SU-DHL-6 (cell line): ENCODE measurements at regions not wholly inside any gene's neighbourhood (a gene's known extent, or its start where the extent isn't known, plus 50 kb on each side); places are given as distances from the start of the nearest gene placed in this dataset.

Source experiments
- H2AFZ ChIP-seq: fragments of 200-600 bp; sonication (generic); 2 replicates; pipeline ENCODE4 v1.6.1; 2014; ENCODE audit warnings: low read depth, mild to moderate bottlenecking, moderate library complexity, mixed read lengths, antibody characterized with exemption, low read length; ENCODE audit not compliant: severe bottlenecking
- H3F3A ChIP-seq: fragments of 200-600 bp; shearing (Covaris generic); 2 replicates; pipeline ENCODE4 v1.6.0; 2016; ENCODE audit warnings: antibody characterized with exemption, mild to moderate bottlenecking; ENCODE audit not compliant: insufficient read depth
- H3K27ac ChIP-seq: fragments of 200-600 bp; sonication (generic); 2 replicates; pipeline ENCODE4 v1.5.1; 2016; ENCODE audit warnings: low read depth, mild to moderate bottlenecking, low read length, moderate library complexity, mixed read lengths
- H3K27me3 ChIP-seq: fragments of 200-600 bp; sonication (generic), shearing (Covaris generic); 2 replicates; pipeline ENCODE4 v1.6.0; 2014; ENCODE audit warnings: mild to moderate bottlenecking, low read length
- H3K36me3 ChIP-seq: fragments of 200-600 bp; sonication (generic); 2 replicates; pipeline ENCODE4 v1.6.1; 2014; ENCODE audit warnings: mild to moderate bottlenecking, low read length, mixed read lengths
- H3K4me2 ChIP-seq: fragments of 300-600, 200-600 bp; shearing (Covaris generic), sonication (generic); 2 replicates; pipeline ENCODE4 v1.6.0; 2014; ENCODE audit warnings: low read length, low read depth, mild to moderate bottlenecking; ENCODE audit not compliant: poor library complexity, severe bottlenecking
- H3K4me3 ChIP-seq: fragments of 200-600 bp; sonication (generic); 2 replicates; pipeline ENCODE4 v1.5.1; 2014; ENCODE audit warnings: antibody characterized with exemption, low read length, mild to moderate bottlenecking, mixed read lengths; ENCODE audit not compliant: insufficient read depth, poor library complexity, severe bottlenecking
- H3K79me2 ChIP-seq: fragments of 200-600 bp; sonication (generic); 2 replicates; pipeline ENCODE4 v1.6.1; 2014; ENCODE audit warnings: mild to moderate bottlenecking, low read length, moderate library complexity; ENCODE audit not compliant: insufficient read depth
- H3K9ac ChIP-seq: fragments of 200-600 bp; sonication (generic); 2 replicates; pipeline ENCODE4 v1.7.0; 2014; ENCODE audit warnings: mild to moderate bottlenecking, low read length
- H3K9me2 ChIP-seq: fragments of 200-600 bp; sonication (generic); replicated peaks from 2 replicates; pipeline ENCODE4 v1.6.1; 2014; ENCODE audit warnings: low read length; ENCODE audit not compliant: insufficient read depth
- H3K9me3 ChIP-seq: fragments of 200-600 bp; sonication (generic); 2 replicates; pipeline ENCODE4 v1.6.1; 2014; ENCODE audit warnings: low read length, mixed read lengths; ENCODE audit not compliant: insufficient read depth
- H4K20me1 ChIP-seq: fragments of 200-600 bp; sonication (generic); 2 replicates; pipeline ENCODE4 v1.6.1; 2014; ENCODE audit warnings: low read depth, mild to moderate bottlenecking, antibody characterized with exemption, low read length, moderate library complexity, mixed read lengths
- CTCF ChIP-seq: fragments of 200-600 bp; sonication (generic); IDR thresholded peaks from one replicate; pipeline ENCODE4 v1.5.1; 2017; ENCODE audit warnings: antibody characterized with exemption, mild to moderate bottlenecking, low read length, moderate library complexity; ENCODE audit not compliant: insufficient read depth, poor library complexity, severe bottlenecking
- EZH2phosphoT487 ChIP-seq: fragments of 200-600 bp; sonication (generic), shearing (Covaris generic); conservative IDR thresholded peaks from 2 replicates; pipeline ENCODE4 v1.6.1; 2018; ENCODE audit warnings: mild to moderate bottlenecking, antibody characterized with exemption, low read length, moderate library complexity, mixed read lengths

DNA sequence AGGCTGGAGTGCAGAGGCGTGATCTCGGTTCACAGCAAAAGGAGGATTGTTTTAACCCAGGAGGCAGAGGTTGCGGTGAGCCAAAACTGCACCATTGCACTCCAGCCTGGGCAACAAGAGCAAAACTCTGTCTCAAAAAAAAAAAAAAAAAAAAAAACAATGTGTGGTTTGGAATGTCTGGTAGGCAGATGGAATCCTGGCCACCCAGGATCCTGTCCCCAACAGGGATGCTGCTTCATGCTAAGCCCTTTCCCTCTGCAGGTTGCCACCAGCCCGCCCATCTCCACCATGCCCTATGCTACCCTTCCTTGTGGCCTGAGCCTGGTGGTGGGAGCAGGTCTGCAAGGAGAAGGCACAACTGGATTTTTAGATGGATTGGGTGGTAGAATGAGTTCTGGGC lies 129.7 kb upstream of the HAND1 start:
- no peaks in the 10 kb centered on the region for H4K20me1 ChIP-seq
- no peak overlapping the region for H3K27ac ChIP-seq
- no peaks in the 10 kb centered on the region for H3K27me3 ChIP-seq
- H2AFZ ChIP-seq = no peak overlapping the region
- H3K9me3 ChIP-seq = no peaks in the 10 kb centered on the region
- no peaks in the 10 kb centered on the region for H3K79me2 ChIP-seq
- no peak overlapping the region for H3K9ac ChIP-seq
- H3K4me3 ChIP-seq = no peak overlapping the region
- no peak for TF ChIP-seq EZH2phosphoT487
- TF ChIP-seq CTCF = no peak
- H3K4me2 ChIP-seq = no peak overlapping the region
- no peaks in the 10 kb centered on the region for H3F3A ChIP-seq
- H3K36me3 ChIP-seq = no peaks in the 10 kb centered on the region
- H3K9me2 ChIP-seq = no peaks in the 10 kb centered on the region

DNA sequence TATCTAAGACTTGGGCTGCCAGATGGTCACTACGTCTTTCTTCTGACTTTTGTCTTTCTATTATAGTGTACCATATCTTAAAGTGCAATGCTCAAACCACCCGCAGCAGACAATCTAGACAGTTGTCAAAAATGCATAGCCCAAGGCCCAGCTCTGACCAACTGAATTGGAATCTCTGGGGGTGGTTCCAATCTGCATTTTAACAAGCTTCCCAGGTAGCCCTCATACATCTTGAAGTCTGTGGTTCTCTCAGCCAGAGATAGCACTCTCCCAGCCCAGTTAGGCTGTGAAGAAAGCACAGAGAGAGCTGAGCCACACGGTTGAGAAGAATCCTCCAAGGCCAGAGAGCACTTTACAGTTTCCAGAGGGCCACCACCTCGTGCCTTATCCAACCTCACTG lies 128.2 kb upstream of the HAND1 start:
- Histone ChIP-seq H3K36me3 (no peaks in the 10 kb centered on the region), H3F3A (no peaks in the 10 kb centered on the region), H3K9me2 (no peaks in the 10 kb centered on the region), H3K79me2 (no peaks in the 10 kb centered on the region), H3K9me3 (no peaks in the 10 kb centered on the region), H2AFZ (no peak overlapping the region), H3K4me2 (no peak overlapping the region), H3K27me3 (no peaks in the 10 kb centered on the region), H3K4me3 (no peak overlapping the region), H3K27ac (no peak overlapping the region), H4K20me1 (no peaks in the 10 kb centered on the region), H3K9ac (no peak overlapping the region)
- no peak for TF ChIP-seq EZH2phosphoT487
- TF ChIP-seq CTCF = no peak

DNA sequence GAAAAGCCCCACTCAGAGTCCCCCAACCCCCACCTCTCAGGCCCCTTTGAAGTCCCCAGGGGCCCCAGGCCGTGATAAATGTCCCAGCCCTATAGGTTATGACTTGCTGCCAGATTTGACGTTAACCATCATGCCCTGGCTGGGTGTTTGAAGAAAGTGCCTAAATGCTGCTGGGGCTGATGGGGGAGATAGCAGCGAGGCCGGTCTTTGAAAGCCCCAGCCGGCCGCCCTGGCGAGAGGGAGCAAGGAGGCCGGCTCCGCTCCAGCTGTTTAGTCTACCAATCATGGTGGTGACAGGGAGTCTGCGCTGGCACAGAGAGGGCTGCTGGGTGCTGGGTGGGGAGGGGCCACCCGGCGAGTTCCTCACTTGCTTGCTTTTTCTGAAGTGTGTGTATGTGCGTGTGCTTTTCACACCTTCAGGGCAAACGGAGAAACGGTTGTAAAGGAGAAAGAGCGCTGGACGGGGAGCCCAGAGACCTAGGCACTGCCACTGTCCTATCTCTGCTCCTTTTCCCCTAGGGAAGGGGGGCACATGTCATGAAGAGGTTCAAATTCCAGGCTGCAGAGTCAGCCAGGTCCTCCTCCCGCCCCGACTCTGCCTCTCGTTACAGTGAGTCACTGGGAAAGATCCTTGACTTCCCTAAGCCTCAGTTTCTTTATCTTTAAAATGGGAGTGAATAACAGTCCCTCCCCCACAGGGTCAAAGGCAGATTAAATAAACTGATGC lies 126.1 kb upstream of the HAND1 start:
- H2AFZ ChIP-seq = no peak overlapping the region
- H3K9ac ChIP-seq = no peak overlapping the region
- H3K9me2 ChIP-seq = no peaks in the 10 kb centered on the region
- H3K36me3 ChIP-seq = no peaks in the 10 kb centered on the region
- no peak for TF ChIP-seq CTCF
- no peak for TF ChIP-seq EZH2phosphoT487
- no peak overlapping the region for H3K27ac ChIP-seq
- H3K79me2 ChIP-seq = no peaks in the 10 kb centered on the region
- no peaks in the 10 kb centered on the region for H3F3A ChIP-seq
- no peak overlapping the region for H3K4me3 ChIP-seq
- no peaks in the 10 kb centered on the region for H3K9me3 ChIP-seq
- no peak overlapping the region for H3K4me2 ChIP-seq
- no peaks in the 10 kb centered on the region for H3K27me3 ChIP-seq
- no peaks in the 10 kb centered on the region for H4K20me1 ChIP-seq
